CD4-positive, alpha-beta T cell treated with Interleukin-15 for 4 hours (primary cell): ENCODE measurements at regions not wholly inside any gene's neighbourhood (a gene's known extent, or its start where the extent isn't known, plus 50 kb on each side); places are given as distances from the start of the nearest gene placed in this dataset.

Experiments used
- DNase-seq: peaks from one replicate; pipeline ENCODE4 v3.0.0-alpha.2; 2020; ENCODE audit warnings: low spot score

DNA sequence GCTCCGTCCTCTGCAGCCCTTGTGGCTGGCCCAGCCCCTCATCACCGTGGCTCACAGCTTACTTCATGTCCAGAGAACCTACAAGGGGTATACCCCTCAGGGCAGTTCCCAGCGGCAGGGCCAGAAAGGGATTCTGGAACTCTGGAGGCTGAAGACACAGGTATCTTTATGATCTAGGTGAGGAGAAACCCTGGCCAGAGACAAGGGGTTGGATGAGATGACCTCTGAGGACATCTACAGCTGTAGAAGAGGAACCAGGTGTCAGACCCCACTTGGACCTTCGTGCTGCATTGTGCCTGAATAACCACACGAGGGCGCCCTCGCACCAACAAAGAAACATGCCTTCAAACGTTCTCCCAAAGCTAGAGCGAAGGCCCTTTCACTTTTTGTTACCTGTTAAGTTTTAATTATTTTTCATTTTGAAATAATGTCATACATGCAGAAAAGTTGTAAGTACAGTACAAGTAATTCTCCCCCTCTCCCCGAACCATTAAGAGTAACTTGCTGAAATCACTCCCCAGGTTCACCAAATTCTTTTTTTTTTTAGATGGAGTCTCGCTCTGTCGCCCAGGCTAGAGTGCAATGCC, 118.7 kb upstream of the SMAD3 start:
- DNase-seq = peak; percentile 78

GRCh38 chr15:66947471-66947870, 117.9 kb upstream of the SMAD3 start:
- no peak for DNase-seq

- no peak for DNase-seq
Observed at GRCh38 chr15:66948294-66948693, 117.1 kb upstream of the SMAD3 start.

- no peak for DNase-seq
Observed at GRCh38 chr15:66950114-66950513, 115.3 kb upstream of the SMAD3 start.

DNA sequence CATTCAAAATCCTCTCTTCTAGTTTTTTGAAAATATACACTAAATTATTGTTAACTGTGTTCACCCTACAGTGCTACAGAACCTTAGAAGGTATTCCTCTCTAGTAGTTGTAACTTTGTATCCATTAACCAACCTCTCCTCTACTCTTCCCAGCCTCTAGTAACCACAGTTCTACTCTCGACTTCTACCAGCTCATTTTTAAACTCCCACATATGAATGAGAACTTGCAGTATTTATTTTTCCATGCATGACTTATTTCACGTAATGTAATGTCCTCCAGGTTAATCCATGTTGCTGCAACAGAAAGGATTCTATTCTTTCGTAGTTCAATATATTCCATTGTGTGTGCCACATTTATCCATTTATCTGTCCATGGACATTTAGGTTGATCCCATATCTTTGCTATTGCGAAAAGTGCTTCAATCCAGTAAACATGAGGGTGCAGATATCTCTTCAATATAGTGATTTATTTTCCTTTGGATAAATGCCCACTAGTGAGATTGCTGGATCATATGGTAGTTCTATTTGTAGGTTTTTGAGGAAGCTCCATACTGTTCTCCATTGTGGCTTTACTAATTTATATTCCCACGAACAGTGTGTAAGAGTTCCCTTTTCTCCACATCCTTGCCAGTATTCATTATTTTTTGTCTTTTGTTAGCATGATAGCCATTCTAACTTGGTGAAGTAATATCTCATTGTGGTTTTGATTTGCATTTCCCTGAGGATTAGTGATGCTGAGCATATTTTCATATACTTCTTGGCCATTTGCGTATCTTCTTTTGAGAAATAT, 113.7 kb upstream of the SMAD3 start:
- DNase-seq = no peak

DNA sequence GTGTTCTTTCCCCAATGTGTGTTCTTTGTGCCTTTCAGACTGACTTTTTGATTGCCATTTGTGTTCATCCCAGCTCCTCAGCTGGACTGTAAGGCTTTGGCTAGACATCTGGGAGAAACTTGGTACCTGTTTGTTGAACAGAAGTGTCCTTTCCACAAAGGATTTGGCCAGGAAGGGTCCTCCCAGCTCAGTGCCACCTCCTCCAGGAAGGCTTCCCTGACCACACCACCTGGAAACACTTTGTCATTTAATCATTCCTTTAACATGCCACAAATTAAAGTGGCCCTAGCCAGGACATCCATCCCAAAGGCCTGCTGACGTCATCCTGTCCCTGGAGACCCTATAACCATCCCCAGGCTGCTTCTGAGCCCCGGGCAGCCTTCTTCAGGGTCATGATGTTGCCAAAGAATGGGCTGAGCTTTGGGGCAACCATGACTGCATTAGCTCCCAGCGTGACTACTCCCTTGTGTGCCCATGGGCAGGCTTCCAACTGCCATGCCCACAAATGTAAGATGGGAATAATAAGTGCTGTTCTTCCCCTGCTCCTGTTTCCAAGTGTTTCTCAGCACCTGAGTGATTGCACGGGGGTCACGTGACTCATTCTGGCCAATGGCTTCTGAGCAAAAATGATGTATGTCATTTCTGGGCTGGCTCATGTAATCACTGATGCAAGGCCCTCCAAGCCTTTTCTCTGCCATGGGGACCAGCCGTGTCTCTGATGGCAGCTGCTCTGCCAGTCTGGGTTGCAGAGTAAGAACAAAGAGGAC, 112.5 kb upstream of the SMAD3 start:
- DNase-seq = no peak

- DNase-seq = no peak
Observed at GRCh38 chr15:66953523-66954229, 111.7 kb upstream of the SMAD3 start.

DNA sequence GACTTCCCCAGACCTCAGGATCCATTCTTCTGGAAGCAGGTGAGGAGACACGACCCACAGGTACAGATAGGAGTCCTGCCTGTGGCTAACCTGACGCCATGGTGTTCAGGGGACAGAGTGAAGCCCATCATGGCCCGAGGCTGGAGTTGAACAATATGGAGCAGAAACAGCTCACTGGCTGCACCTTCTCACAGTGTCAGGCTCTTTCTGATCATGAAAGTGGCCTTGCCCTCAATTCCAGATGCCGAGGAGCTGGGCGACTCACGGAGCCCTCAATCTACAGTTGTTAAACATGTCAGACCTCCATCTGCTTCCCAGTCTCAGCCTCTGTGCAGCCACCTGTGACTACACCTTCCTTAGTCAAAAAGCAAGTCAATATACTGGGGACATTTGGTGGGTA, 110.8 kb upstream of the SMAD3 start:
- no peak for DNase-seq

DNA sequence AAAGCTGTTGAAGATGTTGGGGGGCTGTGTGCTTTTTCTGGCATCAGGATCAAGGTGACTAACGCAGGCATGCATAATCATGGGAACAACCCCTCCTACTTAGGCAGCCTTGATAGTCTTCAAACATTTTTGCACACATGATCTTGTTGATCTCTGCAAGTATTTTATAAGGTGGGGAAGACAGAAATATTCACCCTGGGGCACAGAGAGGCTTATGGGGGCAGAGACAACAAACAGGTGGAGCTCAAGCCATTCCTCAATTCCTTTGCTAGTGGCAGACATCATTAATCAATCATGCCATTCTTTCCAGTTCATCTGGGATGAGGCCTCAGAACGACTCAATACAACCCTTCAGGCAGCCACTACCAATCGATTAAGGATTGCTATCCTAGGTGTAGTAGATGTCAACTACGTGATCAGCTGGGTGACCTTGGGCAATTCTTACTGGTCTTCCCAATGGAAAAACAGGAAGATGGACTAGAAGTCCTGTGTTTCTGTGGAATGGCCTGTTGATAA, 110.3 kb upstream of the SMAD3 start:
- no peak for DNase-seq

- DNase-seq = no peak
Observed at GRCh38 chr15:66955871-66956585, 109.4 kb upstream of the SMAD3 start.

DNA sequence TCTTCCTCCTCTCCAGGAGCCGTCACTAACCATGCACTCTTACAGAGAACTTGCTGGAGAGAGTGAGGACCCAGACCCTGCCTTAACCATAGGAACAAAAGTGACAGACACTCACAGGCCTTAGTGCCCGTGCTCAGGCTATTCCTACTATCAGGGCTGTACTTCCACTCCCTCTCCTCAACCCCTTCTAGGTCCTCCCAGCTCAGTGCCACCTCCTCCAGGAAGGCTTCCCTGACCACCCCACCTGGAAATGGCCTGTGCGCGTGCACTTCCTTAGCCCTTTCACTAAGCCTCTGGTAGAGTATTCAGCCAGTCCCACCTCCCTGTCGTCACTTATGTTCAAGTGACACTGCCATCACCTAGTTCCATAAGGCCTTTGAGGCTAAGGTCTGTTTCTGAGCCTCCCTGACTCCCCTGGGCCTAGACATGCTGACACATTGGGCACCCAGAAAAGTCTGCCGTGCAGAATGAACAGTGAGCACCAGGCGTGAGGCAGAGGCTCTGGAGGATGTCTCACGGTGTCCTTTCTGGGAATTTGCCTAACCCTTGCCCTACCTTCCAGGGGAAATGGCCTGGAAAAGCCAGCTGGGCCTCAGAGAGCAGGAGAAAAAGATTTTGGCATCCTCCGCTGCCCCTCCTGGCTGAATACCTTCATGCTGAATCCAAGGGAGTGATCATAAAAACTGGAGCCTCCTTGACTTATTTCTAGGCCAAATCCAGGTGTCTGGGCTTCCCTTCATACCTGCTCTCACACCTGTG, 108.6 kb upstream of the SMAD3 start:
- DNase-seq = no peak

DNA sequence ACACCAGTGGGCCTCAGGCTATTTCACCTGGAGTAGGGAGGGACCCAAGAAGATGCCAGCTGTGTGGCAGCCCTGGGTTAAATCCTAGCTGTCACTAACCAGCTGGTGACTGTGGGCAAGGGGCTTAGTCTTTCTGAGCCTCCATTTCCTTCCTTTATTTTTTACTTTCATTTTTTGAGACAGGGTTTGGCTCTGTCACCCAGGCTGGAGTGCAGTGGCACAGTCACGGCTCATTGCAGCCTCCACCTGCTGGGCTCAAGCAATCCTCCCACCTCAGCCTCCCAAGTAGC, 108.0 kb upstream of the SMAD3 start:
- no peak for DNase-seq

- DNase-seq = no peak
Observed at GRCh38 chr15:66959066-66959465, 106.3 kb upstream of the SMAD3 start.

GRCh38 chr15:66959875-66960274, 105.5 kb upstream of the SMAD3 start:
- no peak for DNase-seq

GRCh38 chr15:66960519-66960918, 104.9 kb upstream of the SMAD3 start:
- no peak for DNase-seq

DNA sequence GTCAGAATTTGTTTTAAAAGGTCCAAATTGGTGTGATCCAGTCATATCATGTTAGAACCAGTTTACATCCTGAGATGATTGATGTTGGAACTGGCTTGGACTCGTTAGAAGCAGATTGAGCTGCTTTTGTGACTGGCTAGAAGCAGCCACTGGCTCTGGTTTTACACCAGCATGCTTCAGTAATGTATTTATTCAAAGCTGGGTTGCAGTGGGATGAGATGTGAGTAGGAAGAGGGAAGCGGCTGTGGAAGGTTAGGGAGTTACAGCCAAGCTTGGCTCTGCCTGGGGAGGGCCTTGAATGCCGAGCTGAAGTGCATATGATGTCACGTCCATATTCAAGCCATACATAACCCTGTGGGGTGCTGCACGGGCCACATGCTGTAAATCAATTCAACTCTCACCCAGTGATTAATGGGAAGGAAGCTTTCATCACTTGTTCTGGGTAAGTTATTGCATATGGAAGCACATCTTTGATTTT, 104.0 kb upstream of the SMAD3 start:
- DNase-seq = no peak

DNA sequence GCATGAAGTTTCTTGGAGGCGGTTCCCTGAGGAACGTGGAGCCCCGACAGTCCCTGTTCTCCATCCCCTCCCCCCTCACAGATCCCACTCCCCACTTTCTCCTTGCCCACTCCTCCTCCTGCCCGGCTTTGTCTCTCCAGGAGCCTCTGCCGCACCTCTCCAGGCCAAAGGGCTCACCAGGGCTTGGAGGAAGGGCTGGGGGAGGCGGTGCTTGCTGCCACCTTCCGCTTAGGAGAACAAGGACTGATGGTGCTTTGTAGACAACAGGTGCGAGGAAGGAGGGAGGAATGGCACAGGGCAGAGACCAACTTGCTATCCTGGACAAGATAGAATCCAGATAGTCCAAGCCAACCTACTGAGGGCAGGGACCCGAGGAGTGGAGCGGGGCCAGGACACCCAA, 103.5 kb upstream of the SMAD3 start:
- DNase-seq = no peak

- DNase-seq = no peak
Observed at GRCh38 chr15:66962522-66962921, 102.9 kb upstream of the SMAD3 start.

GRCh38 chr15:66963084-66963483, 102.3 kb upstream of the SMAD3 start:
- DNase-seq = no peak

DNA sequence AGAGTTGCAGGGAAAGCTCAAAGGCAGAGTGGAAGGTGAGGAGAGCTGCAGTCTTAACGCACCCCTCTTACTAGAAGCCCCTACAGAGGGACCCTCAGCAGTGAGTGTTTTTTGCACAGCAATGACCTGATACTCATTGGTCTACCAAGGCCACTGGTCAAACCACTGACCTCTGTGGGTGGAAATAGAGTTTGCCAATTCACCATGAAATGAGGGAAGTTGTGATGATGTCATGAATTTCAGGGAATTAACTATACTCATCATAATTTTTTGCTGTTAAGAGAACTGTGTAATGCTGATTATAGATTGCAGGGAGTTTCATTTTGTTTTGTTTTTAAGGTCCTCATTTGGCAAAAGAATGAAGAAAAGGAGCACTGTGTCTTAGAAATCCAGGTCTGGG, 101.7 kb upstream of the SMAD3 start:
- no peak for DNase-seq

DNA sequence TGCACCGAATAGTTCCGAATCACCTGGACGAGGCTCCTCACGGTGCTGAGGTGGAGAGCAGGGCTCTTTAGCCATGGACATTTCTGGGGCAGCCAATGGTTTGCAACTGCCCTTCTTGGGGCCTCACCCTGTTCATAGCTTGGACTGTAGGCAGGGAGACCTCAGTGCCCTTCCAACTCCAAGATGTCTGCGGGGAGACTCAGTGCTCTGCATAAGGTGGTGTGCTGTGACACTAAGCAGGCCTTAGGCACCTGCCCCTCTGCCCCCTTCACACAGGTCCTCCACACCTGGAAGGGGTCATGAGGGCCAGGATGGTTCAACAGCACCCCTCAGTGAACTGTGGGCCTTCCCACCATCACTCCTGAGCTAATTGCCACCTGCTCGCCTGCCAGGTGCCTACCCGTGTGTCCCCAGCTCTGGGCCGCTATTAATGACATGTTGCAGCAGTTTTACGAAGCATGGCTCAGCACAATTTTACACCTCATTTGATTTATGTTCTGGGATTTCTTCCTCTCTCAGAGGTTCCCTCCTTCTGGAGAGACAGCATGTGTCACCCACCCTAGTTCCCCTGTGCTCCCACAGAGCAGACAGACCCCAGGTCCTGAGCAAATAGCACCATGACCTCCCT, 101.2 kb upstream of the SMAD3 start:
- no peak for DNase-seq
